ENCODE measurements at regions not wholly inside any gene's neighbourhood (a gene's known extent, or its start where the extent isn't known, plus 50 kb on each side); places are given as distances from the start of the nearest gene placed in this dataset.

DNA sequence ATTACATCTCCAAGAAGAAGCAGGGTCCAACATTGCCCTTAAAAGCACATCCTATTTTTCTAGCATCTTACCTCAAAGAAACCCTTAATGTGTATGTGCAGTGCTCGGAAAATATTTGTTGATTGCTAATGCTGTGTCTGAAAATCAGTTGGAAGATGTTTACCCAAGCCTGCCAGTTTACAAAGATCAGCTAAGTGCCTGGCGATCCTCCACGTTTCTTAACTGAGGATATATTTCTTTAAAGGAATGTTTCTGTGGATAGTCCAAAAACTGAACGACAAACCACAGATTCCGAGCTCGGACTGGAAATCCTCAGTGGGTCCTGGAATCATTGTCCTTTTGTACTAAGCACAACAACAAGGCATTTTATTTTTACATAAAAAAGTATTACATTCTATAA, 595.7 kb upstream of the ARID1B start:
- DNase-seq = no peak

- DNase-seq = peak in 1 of 4 experiments; percentile 24
These were observed 601.2 kb upstream of the ARID1B start for GRCh38 chr6:156175971-156176421.

GRCh38 chr6:156175433-156175832, 601.7 kb upstream of the ARID1B start:
- DNase-seq = no peak

DNA sequence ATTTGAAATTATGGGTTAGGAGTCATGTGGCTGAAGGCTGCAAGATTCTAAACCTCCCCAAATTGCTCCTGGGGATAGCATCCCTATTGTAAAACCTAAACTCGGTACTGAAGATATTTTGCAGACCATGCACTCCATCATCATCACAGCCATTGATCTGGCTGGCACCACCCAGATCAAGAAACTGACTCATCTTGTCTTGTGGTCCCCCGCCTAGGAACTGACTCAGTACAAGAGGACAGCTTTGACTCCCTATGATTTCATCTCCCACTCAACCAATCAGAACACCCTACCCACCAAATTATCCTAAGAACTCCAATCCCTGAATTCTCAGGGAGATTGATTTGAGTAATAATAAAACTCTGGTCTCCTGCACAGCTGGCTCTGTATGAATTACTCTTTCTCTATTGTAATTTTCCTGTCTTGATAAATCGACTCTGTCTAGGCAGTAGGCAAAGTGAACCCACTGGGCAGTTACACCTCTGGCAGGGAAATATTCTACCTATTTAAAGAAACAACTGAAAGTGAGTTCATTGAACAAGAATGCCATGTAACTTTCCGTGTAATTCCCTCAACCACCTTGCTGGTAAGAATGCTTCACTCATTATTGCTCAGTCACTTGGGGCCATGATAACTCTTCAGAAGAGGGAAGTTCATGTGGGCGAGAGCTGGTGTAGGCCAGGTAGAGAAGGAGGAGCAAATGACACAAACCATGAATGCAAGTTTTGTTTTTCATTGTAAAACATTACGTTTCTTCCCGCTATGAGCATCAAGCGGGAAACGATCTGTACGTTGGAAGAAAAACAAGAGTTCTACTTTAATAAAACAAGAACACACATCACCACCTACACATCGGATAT, 602.9 kb upstream of the ARID1B start:
- no peak for DNase-seq

GRCh38 chr6:156169371-156169770, 607.8 kb upstream of the ARID1B start:
- peak in 1 of 4 experiments; percentile 5 for DNase-seq

GRCh38 chr6:156167625-156168071, 609.5 kb upstream of the ARID1B start:
- DNase-seq = peak in 1 of 4 experiments; percentile 10

- DNase-seq = no peak
These were observed 610.1 kb upstream of the ARID1B start for GRCh38 chr6:156167016-156167624.

GRCh38 chr6:156166093-156166492, 611.1 kb upstream of the ARID1B start:
- DNase-seq = no peak

- no peak for DNase-seq
These were observed 612.3 kb upstream of the ARID1B start for GRCh38 chr6:156164701-156165452.

GRCh38 chr6:156163311-156163710, 613.9 kb upstream of the ARID1B start:
- DNase-seq = no peak

DNA sequence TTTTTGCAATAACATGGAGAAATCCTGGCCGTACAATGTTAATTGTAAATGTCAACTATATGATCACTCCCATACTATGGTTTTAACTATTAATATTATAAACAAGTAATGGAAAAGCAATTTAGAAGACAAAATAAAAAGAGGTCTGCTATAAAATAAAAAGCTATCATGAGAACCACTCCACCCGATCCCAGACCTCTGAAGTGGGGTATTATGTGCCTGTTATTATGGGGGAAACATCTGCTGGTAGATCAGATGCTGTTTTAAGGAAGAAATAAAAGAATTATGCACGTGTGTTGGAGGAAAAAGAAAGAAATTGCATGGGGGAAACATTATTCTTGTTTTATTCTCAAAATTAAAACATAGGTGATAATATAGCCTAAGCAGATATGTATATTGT, 615.7 kb upstream of the ARID1B start:
- DNase-seq = no peak

DNA sequence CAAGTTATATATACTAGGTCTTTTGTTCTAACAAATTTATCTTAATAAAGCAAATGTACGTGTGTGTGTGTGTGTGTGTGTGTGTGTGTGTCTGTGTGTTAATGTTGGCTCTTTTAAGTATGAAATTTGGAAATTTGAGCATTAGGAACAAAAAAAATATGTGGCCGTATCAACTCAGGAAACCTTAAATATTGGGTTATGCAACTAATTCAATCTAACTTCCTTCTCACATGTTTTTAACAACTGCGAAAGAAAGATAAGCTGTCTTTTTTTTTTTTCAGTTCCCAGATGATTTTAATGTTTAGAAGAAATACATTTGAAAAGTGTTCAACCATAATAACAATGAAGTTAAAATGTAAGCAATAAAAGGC, 616.4 kb upstream of the ARID1B start:
- peak in 1 of 4 experiments; percentile 22 for DNase-seq

DNA sequence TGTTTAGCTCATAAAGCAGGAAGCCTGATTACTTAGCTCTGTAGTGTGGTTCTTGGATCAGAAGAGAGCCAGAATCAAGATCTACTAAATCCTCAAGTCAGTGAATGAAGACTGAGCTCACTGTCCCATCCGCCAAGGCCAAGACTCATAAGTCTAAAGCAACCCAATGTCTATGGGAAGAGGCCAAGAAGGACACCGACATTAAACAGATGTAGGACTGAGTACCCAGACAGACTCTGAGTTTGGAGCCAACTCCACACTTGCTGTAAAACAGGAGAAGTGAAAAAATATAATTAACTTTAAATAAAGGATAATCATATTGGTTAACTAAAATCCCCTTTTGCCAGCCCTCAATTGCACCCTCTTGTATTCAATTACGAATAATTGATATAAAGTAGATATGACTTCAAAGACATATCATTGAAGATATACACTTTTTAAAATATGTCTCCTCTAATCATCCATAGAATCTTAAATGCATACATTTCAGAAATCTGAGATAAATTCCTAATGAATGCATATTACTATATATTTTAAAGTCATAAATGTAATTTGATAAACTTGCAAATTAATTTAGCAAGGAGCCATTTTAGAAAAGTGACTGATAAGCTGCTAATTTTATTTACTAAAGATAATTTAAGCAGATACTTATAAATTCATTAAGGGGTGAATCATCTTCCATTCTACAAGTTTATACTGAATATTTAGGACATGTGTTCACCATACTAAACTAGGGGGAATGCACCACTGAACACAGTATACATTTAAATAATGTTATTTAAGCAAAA, 617.0 kb upstream of the ARID1B start:
- DNase-seq = no peak

DNA sequence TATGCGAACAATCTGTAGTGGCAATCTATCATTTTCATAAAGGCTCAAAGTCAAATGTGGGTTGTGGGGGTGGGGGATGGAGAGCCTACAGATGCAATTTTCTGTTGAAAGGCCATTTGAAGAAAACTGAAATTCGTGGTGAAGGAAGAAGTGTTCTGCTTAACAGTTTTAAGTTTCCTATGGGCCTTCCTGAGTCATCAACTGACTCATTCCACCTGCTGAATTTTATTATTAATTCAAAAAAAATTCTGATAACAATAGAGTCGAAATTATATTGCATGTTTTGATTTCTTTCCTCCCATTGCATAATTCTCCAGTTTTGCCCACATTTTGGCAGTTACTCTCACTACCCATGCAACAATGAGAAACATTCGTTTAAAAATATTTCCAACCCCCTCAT, 622.3 kb upstream of the ARID1B start:
- no peak for DNase-seq

DNA sequence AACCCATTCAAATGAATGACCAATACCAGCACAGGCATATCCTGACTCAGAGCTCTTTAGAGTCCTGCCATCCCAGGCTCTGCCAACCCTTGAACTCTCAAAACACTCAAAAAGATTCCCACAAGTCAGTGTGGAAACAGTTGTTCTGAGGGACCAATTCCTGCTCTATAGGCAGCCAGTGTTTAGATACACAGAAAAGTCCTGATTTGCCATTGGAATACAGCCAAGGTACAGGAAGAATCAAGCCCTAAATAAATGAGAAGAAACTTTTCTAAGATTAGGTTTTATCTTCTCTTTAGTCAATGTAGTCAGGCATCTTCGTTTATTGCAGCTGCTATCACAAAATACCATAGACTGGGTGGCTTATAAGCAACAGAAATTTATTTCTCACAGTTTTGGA, 626.8 kb upstream of the ARID1B start:
- DNase-seq = no peak

GRCh38 chr6:156146891-156147290, 630.3 kb upstream of the ARID1B start:
- DNase-seq = no peak

DNA sequence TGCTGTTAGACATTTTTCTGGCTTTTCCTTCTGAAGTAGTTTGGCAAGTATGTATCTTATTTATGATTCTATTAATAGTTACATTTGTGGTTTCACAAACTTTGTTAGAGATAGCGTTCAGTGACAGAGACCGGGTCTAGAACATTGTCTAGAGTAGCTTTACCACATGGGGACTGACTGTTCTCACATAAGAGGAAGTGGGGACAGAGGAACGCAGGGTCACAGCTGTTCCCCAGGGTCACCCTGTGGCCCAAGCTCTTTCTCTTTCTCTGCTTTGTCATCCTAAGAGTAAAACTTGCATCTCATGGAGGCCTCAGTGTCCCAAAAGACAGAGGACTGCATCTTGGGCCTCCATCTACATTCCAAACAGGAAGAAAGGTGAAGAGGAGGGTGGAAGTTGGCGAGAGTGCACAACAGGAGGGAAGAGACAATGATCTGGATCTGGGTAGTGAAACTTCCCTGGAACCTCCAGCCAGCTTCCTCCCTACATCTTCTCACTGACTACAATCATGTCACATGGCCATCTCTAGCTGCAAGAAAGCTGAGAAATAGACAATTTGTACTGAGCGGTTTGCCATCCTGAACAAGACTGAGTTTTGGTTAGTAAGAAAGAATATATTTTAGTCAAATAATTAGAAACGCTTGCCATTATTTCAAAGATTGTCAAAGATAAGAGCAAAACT, 645.8 kb upstream of the ARID1B start:
- DNase-seq = peak; percentile 15 to 44 (median 40)

- DNase-seq = no peak
These were observed 650.6 kb upstream of the ARID1B start for GRCh38 chr6:156126535-156126934.

GRCh38 chr6:156125844-156126243, 651.3 kb upstream of the ARID1B start:
- DNase-seq = no peak

- no peak for DNase-seq
These were observed 653.4 kb upstream of the ARID1B start for GRCh38 chr6:156123731-156124130.

DNA sequence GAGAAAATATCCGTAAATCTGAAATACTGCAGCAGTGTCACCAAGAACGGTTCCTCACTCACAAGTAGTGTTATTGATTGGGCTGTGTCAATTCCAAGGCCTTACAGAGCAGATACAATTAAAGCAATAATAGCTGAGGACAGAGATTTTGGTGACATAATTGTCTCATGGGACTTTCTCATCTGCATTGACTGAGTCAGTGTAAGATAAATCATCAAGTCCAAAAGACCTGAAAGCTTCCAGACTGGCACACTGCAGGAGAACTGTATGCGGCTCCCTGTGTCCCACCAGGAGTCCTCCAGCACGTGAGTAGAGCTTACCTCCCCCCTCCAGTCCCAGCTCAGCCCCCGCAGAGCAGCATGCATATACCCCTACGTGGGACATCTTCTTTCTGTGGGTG, 655.2 kb upstream of the ARID1B start:
- DNase-seq = no peak

GRCh38 chr6:156114541-156114940, 658.9 kb upstream of the NOX3 start:
- no peak for DNase-seq

All from suppressor macrophage (primary cell).